H1 (cell line): ENCODE measurements at regions not wholly inside any gene's neighbourhood (a gene's known extent, or its start where the extent isn't known, plus 50 kb on each side); places are given as distances from the start of the nearest gene placed in this dataset.

ENCODE experiments used
- CTCF ChIA-PET: fragments of 300-600 bp; sonication (Branson Sonifier 250); formaldehyde crosslinking; loops from one replicate; lab custom pipeline; 2021; ENCODE audit not compliant: partially characterized antibody; lab: Charles Lee
- POLR2A ChIA-PET: fragments of 300-600 bp; sonication (Branson Sonifier 250); formaldehyde crosslinking; loops from one replicate; lab custom pipeline; 2021; ENCODE audit warnings: inconsistent platforms; ENCODE audit not compliant: partially characterized antibody; lab: Charles Lee
- DNase-seq, 2 experiments: peaks; one replicate each; pipeline versions ENCODE4 v3.0.0 to v3.0.0-alpha.2; 2010 to 2022; ENCODE audit warnings: low spot score in 2 of 2, low read depth in 1 of 2, mixed read lengths in 1 of 2
- FAIRE-seq: peaks from 2 replicates; lab custom pipeline; 2011; peaks lifted over from hg19 to GRCh38; lab: Jason Lieb, UNC
- H2AFZ ChIP-seq: 2 replicates; pipeline ENCODE4 v1.8.1; 2012; ENCODE audit warnings: low read length, inconsistent platforms
- H2AK5ac ChIP-seq: 2 replicates; pipeline ENCODE4 v1.6.1; 2013; ENCODE audit warnings: low read depth, low read length
- H2BK120ac ChIP-seq: replicated peaks from 2 replicates; pipeline ENCODE3; 2013; ENCODE audit warnings: low read depth, low read length, inconsistent platforms
- H2BK12ac ChIP-seq: 2 replicates; pipeline ENCODE4 v1.6.1; 2013; ENCODE audit warnings: low read depth, low read length
- H2BK15ac ChIP-seq: 2 replicates; pipeline ENCODE4 v1.6.1; 2013; ENCODE audit warnings: low read length
- H2BK20ac ChIP-seq: 2 replicates; pipeline ENCODE4 v1.6.1; 2013; ENCODE audit warnings: low read length
- H2BK5ac ChIP-seq: 2 replicates; pipeline ENCODE4 v1.6.1; 2013; ENCODE audit warnings: low read depth, low read length
- H3K14ac ChIP-seq: 2 replicates; pipeline ENCODE4 v1.6.1; 2013; ENCODE audit warnings: inconsistent platforms; ENCODE audit not compliant: insufficient read length
- H3K18ac ChIP-seq: 2 replicates; pipeline ENCODE4 v1.6.1; 2013; ENCODE audit warnings: low read length; ENCODE audit errors: extremely low read depth
- H3K23ac ChIP-seq: 2 replicates; pipeline ENCODE4 v1.6.1; 2013; ENCODE audit warnings: inconsistent platforms; ENCODE audit not compliant: insufficient read length
- H3K23me2 ChIP-seq: 2 replicates; pipeline ENCODE4 v1.6.1; 2013; ENCODE audit warnings: low read depth, low read length
- H3K27ac ChIP-seq: 2 replicates; pipeline ENCODE4 v1.6.1; 2011; ENCODE audit warnings: low read depth, low read length, inconsistent platforms
- H3K27me3 ChIP-seq, 4 experiments: replicated peaks in 1 of 4; 1 replicate in 1 of 4; 2 replicates in 3 of 4; pipeline versions ENCODE4 v1.6.1 to v1.8.1; 2011 to 2013; ENCODE audit warnings: low read length in 3 of 4, mild to moderate bottlenecking in 3 of 4, inconsistent platforms in 2 of 4, mixed read lengths in 2 of 4, moderate library complexity in 1 of 4; ENCODE audit not compliant: control insufficient read depth in 3 of 4, insufficient read depth in 3 of 4; ENCODE audit errors: extremely low read depth in 1 of 4
- H3K36me3 ChIP-seq, 4 experiments: 2 replicates each; pipeline versions ENCODE4 v1.6.1 to v1.8.1; 2011 to 2013; ENCODE audit warnings: mild to moderate bottlenecking in 4 of 4, low read length in 3 of 4, moderate library complexity in 2 of 4, control low read depth in 1 of 4, inconsistent platforms in 1 of 4; ENCODE audit not compliant: insufficient read depth in 4 of 4, control insufficient read depth in 2 of 4
- H3K4ac ChIP-seq: replicated peaks from 2 replicates; pipeline ENCODE3; 2013; ENCODE audit warnings: low read length, low read depth, mixed read lengths, inconsistent platforms; ENCODE audit not compliant: insufficient read length
- H3K4me1 ChIP-seq, 4 experiments: replicated peaks in 1 of 4; 1 replicate in 1 of 4; 2 replicates in 3 of 4; pipeline versions ENCODE4 v1.6.1 to v1.8.1; 2011 to 2013; ENCODE audit warnings: low read length in 3 of 4, inconsistent platforms in 2 of 4, mixed read lengths in 1 of 4; ENCODE audit not compliant: insufficient read depth in 4 of 4, control insufficient read depth in 3 of 4
- H3K4me2 ChIP-seq, 2 experiments: 2 replicates each; pipeline versions ENCODE4 v1.6.1 to v1.8.1; 2011 to 2013; ENCODE audit warnings: low read depth in 2 of 2, low read length in 2 of 2, control low read depth in 1 of 2, inconsistent platforms in 1 of 2, mild to moderate bottlenecking in 1 of 2; ENCODE audit not compliant: insufficient read depth in 1 of 2
- H3K4me3 ChIP-seq, 4 experiments: fragments of 200-600, 300-600 bp in 1 of 4; sonication (generic), shearing (Covaris generic), sonication (Bioruptor Twin) in 1 of 4; 2 replicates each; pipeline versions ENCODE4 v1.5.1 to v1.8.1; 2011 to 2016; ENCODE audit warnings: low read length in 4 of 4, low read depth in 3 of 4, control low read depth in 2 of 4, inconsistent platforms in 2 of 4, mild to moderate bottlenecking in 2 of 4, mixed read lengths in 1 of 4, moderate library complexity in 1 of 4; ENCODE audit not compliant: insufficient read depth in 2 of 4; ENCODE audit errors: extremely low read depth in 1 of 4
- H3K56ac ChIP-seq: replicated peaks from 2 replicates; pipeline ENCODE3; 2013; ENCODE audit warnings: low read depth, mild to moderate bottlenecking, mixed read lengths, low read length, inconsistent platforms; ENCODE audit not compliant: insufficient read length
- H3K79me1 ChIP-seq: 2 replicates; pipeline ENCODE4 v1.6.1; 2013; ENCODE audit warnings: low read depth, low read length, control low read depth
- H3K79me2 ChIP-seq, 2 experiments: 2 replicates each; pipeline versions ENCODE4 v1.6.1 to v1.8.1; 2012 to 2013; ENCODE audit warnings: low read length in 2 of 2, mild to moderate bottlenecking in 2 of 2, inconsistent platforms in 1 of 2; ENCODE audit not compliant: insufficient read depth in 2 of 2, control insufficient read depth in 1 of 2
- H3K9ac ChIP-seq, 4 experiments: replicated peaks in 1 of 4; 1 replicate in 1 of 4; 2 replicates in 3 of 4; pipeline versions ENCODE4 v1.6.1 to v1.8.1; 2011 to 2013; ENCODE audit warnings: low read depth in 3 of 4, low read length in 3 of 4, control low read depth in 2 of 4, mild to moderate bottlenecking in 2 of 4, moderate library complexity in 2 of 4, inconsistent platforms in 1 of 4; ENCODE audit errors: extremely low read depth in 1 of 4
- H3K9me3 ChIP-seq, 2 experiments: 2 replicates each; pipeline versions ENCODE4 v1.6.1 to v1.8.1; 2012 to 2013; ENCODE audit warnings: mild to moderate bottlenecking in 2 of 2, moderate library complexity in 2 of 2, control low read depth in 1 of 2, inconsistent platforms in 1 of 2, low read depth in 1 of 2, low read length in 1 of 2, mixed read lengths in 1 of 2; ENCODE audit not compliant: insufficient read depth in 2 of 2
- H4K20me1 ChIP-seq, 2 experiments: replicated peaks in 1 of 2; 2 replicates each; pipeline versions ENCODE3 to v1.8.1; 2011 to 2013; ENCODE audit warnings: inconsistent platforms in 2 of 2, low read length in 2 of 2, mild to moderate bottlenecking in 1 of 2; ENCODE audit not compliant: insufficient read depth in 2 of 2, control insufficient read depth in 1 of 2
- H4K5ac ChIP-seq: 2 replicates; pipeline ENCODE4 v1.6.1; 2013; ENCODE audit warnings: low read length, low read depth, mixed read lengths, inconsistent platforms; ENCODE audit not compliant: insufficient read length
- H4K8ac ChIP-seq: 2 replicates; pipeline ENCODE4 v1.8.0; 2013; ENCODE audit warnings: mild to moderate bottlenecking, moderate library complexity, low read length, inconsistent platforms; ENCODE audit not compliant: insufficient read depth; ENCODE audit errors: extremely low read depth
- H4K91ac ChIP-seq: replicated peaks from 2 replicates; pipeline ENCODE3; 2013; ENCODE audit warnings: low read length, mixed read lengths, inconsistent platforms; ENCODE audit not compliant: insufficient read length
- BCL11A ChIP-seq, 2 experiments: IDR thresholded peaks; one replicate each; pipeline ENCODE4 v1.6.1; 2011; ENCODE audit warnings: low read depth in 2 of 2, low read length in 2 of 2, mild to moderate bottlenecking in 2 of 2
- CEBPB ChIP-seq: IDR thresholded peaks from 2 replicates; pipeline ENCODE4 v1.6.1; 2012; ENCODE audit warnings: low read depth, low read length
- CHD2 ChIP-seq: IDR thresholded peaks from 2 replicates; pipeline ENCODE4 v1.6.1; 2012; ENCODE audit warnings: low read length, improper control_type of control experiment
- CTBP2 ChIP-seq: IDR thresholded peaks from 2 replicates; pipeline ENCODE4 v1.7.0; 2011; ENCODE audit warnings: borderline replicate concordance, mild to moderate bottlenecking, moderate library complexity, mixed read lengths, low read length; ENCODE audit not compliant: insufficient read depth, insufficient read length
- CTCF ChIP-seq, 3 experiments: IDR thresholded peaks; 1 replicate in 2 of 3; 2 replicates in 1 of 3; pipeline versions ENCODE4 v1.5.1 to v1.6.1; 2011; ENCODE audit warnings: low read length in 3 of 3, mild to moderate bottlenecking in 3 of 3, inconsistent platforms in 2 of 3, low read depth in 1 of 3, moderate library complexity in 1 of 3; ENCODE audit not compliant: insufficient read depth in 1 of 3; ENCODE audit errors: control extremely low read depth in 1 of 3
- EGR1 ChIP-seq: IDR thresholded peaks from 2 replicates; pipeline ENCODE4 v1.6.1; 2011; ENCODE audit warnings: low read depth, low read length, borderline replicate concordance
- POLR2A ChIP-seq, 2 experiments: IDR thresholded peaks; 1 replicate in 1 of 2; 2 replicates in 1 of 2; pipeline ENCODE4 v1.6.1; 2011; ENCODE audit warnings: low read depth in 2 of 2, low read length in 2 of 2, mild to moderate bottlenecking in 2 of 2; ENCODE audit errors: control extremely low read depth in 1 of 2
- RNF2 ChIP-seq: fragments of 200-900, 300-1000 bp; sonication (generic); IDR thresholded peaks from 2 replicates; pipeline ENCODE4 v1.7.1; 2016; ENCODE audit warnings: borderline replicate concordance, low read depth, mild to moderate bottlenecking, antibody characterized with exemption, low read length; ENCODE audit not compliant: poor library complexity, severe bottlenecking; ENCODE audit errors: missing control alignments
- WGBS, 2 experiments: shearing (Covaris generic) in 1 of 2; methylation state at CpG; one replicate each; pipeline versions ENCODE4 v1.1.6 to v1.1.7; 2013 to 2015; ENCODE audit warnings: low lambda C conversion rate in 2 of 2, mixed read lengths in 2 of 2, inconsistent platforms in 1 of 2, low coverage in 1 of 2, missing lambda C conversion rate in 1 of 2; ENCODE audit not compliant: insufficient replicate concordance in 2 of 2, insufficient coverage in 1 of 2, insufficient read length in 1 of 2; ENCODE audit errors: extremely low coverage in 1 of 2, missing lambda C conversion rate in 1 of 2; 5-methylcytosine and 5-hydroxymethylcytosine counted together
- TF ChIP-seq, protein P1 (sequence below): IDR thresholded peaks from 2 replicates; pipeline ENCODE4 v1.6.1; 2012; ENCODE audit warnings: low read length, inconsistent platforms
- TF ChIP-seq, protein P2 (sequence below): IDR thresholded peaks from 2 replicates; pipeline ENCODE4 v1.6.1; 2012; ENCODE audit warnings: inconsistent platforms

DNA sequence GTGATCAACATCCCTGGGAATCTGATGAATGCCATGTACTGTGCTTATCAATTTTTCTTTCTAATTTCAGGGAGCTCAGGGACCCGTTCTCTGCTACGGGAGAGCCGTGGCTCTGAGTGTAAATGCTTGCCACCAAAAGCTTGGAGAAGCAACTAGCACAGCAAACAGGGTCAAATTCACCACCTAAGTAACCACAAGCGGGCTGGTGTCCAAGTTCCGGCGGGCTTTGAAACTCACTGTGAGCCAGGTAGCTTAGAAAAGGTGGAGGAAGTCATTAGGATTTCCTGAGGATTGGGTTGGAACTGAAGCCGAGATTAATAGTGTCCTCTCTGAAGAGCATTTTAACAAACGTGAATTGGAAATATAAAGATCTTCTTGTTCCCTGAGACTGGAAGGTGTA is 87.2 kb downstream of the CLDN34 start:
- no peaks in the 10 kb centered on the region for H3K23me2 ChIP-seq
- 96% methylated on average over 8 of the region's 8 CpGs; no CpG with 5 or more reads in 1 of the 2 experiments for WGBS, 2 experiments
- no peak overlapping the region for H2BK5ac ChIP-seq
- H2BK15ac ChIP-seq = no peak overlapping the region
- no peak overlapping the region for H3K27ac ChIP-seq
- H3K4me2 ChIP-seq = no peak overlapping the region
- H3K4me1 ChIP-seq = peaks cover 3 to 19% (median 7%) of the 10 kb centered on the region in 4 experiments
- no peak overlapping the region for H3K14ac ChIP-seq
- H3K23ac ChIP-seq = no peak overlapping the region
- H3K79me1 ChIP-seq = no peaks in the 10 kb centered on the region
- DNase-seq = no peak
- no peak overlapping the region for H3K9ac ChIP-seq
- H2AK5ac ChIP-seq = no peak overlapping the region
- H2AFZ ChIP-seq = no peak overlapping the region
- H3K79me2 ChIP-seq = peaks cover 0 to 28% of the 10 kb centered on the region in 2 experiments; a peak in 2 of 4 replicates
- H3K36me3 ChIP-seq = no peaks in the 10 kb centered on the region; a peak in 1 of 8 replicates
- H3K18ac ChIP-seq = no peak overlapping the region
- no peak overlapping the region for H2BK20ac ChIP-seq
- no peak overlapping the region for H2BK120ac ChIP-seq
- no peak overlapping the region for H3K4me3 ChIP-seq
- H3K27me3 ChIP-seq = no peaks in the 10 kb centered on the region
- H4K5ac ChIP-seq = no peak overlapping the region
- H4K8ac ChIP-seq = no peak overlapping the region
- H4K91ac ChIP-seq = no peak overlapping the region
- H2BK12ac ChIP-seq = no peak overlapping the region
- H3K56ac ChIP-seq = no peak overlapping the region
- ChIA-PET POLR2A (no interaction called here), CTCF (interaction anchor here (0.6 kb wide), 1 partner anchor 60 kb away, joined by 3 read pairs; no protein-coding TSS in a partner anchor)
- H3K4ac ChIP-seq = no peak overlapping the region
- no peaks in the 10 kb centered on the region; a peak in 1 of 4 replicates for H3K9me3 ChIP-seq
- FAIRE-seq = no peak
- H4K20me1 ChIP-seq = no peaks in the 10 kb centered on the region
- TF ChIP-seq CTBP2 = no peak
- no peak for TF ChIP-seq CEBPB
- TF ChIP-seq POLR2A (IDR thresholded peaks at IDR 0.05; ENCODE audit: control extremely low read depth in 1 of 2, low read depth in 2 of 2, low read length in 2 of 2) = no peak
- no peak for TF ChIP-seq EGR1
- TF ChIP-seq RNF2 = no peak
- TF ChIP-seq, protein P1, sequence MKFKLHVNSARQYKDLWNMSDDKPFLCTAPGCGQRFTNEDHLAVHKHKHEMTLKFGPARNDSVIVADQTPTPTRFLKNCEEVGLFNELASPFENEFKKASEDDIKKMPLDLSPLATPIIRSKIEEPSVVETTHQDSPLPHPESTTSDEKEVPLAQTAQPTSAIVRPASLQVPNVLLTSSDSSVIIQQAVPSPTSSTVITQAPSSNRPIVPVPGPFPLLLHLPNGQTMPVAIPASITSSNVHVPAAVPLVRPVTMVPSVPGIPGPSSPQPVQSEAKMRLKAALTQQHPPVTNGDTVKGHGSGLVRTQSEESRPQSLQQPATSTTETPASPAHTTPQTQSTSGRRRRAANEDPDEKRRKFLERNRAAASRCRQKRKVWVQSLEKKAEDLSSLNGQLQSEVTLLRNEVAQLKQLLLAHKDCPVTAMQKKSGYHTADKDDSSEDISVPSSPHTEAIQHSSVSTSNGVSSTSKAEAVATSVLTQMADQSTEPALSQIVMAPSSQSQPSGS = no peak
- no peak for TF ChIP-seq CTCF (IDR thresholded peaks at IDR 0.05; ENCODE audit: control extremely low read depth in 1 of 3, insufficient read depth in 1 of 3, low read depth in 1 of 3, low read length in 3 of 3)
- no peak for TF ChIP-seq CHD2
- TF ChIP-seq BCL11A (IDR thresholded peaks at IDR 0.05; ENCODE audit: low read depth in 2 of 2, low read length in 2 of 2) = no peak
- TF ChIP-seq, protein P2, sequence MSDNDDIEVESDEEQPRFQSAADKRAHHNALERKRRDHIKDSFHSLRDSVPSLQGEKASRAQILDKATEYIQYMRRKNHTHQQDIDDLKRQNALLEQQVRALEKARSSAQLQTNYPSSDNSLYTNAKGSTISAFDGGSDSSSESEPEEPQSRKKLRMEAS = no peak
